SK-N-SH treated with all-trans-retinoic acid at 6 μM for 48 hours (cell line): ENCODE measurements at regions not wholly inside any gene's neighbourhood (a gene's known extent, or its start where the extent isn't known, plus 50 kb on each side); places are given as distances from the start of the nearest gene placed in this dataset.

Experiments
- ATAC-seq: fragments of 200-7000 bp; cut with Tn5 transposase; 3 replicates; pipeline ENCODE4 v1.9.1; 2020; ENCODE audit warnings: mild to moderate bottlenecking, moderate library complexity
- ARNTL ChIP-seq: fragments of 450-650 bp; formaldehyde crosslinking; IDR thresholded peaks from 2 replicates; pipeline ENCODE4 v1.5.0; 2020; ENCODE audit warnings: low read depth, mild to moderate bottlenecking, moderate library complexity, borderline replicate concordance
- BACH2 ChIP-seq: fragments of 250-450 bp; sonication (Bioruptor Pico); IDR thresholded peaks from 2 replicates; pipeline ENCODE4 v1.9.0; 2021; ENCODE audit warnings: mild to moderate bottlenecking, borderline replicate concordance
- CSDC2 ChIP-seq: fragments of 250-450 bp; sonication (Bioruptor Pico); IDR thresholded peaks from 2 replicates; pipeline ENCODE4 v1.5.0; 2020; ENCODE audit warnings: mild to moderate bottlenecking, moderate library complexity
- GLIS3 ChIP-seq: fragments of 250-450 bp; sonication (Bioruptor Pico); IDR thresholded peaks from 2 replicates; pipeline ENCODE4 v1.5.0; 2020; ENCODE audit warnings: mild to moderate bottlenecking, moderate library complexity
- ISL1 ChIP-seq: fragments of 250-450 bp; sonication (Bioruptor Pico); IDR thresholded peaks from 2 replicates; pipeline ENCODE4 v2.1.2; 2022; ENCODE audit warnings: mild to moderate bottlenecking, moderate library complexity
- OSR1 ChIP-seq: fragments of 250-450 bp; sonication (Bioruptor Pico); IDR thresholded peaks from 2 replicates; pipeline ENCODE4 v1.8.0; 2022; ENCODE audit warnings: moderate library complexity, mild to moderate bottlenecking, inconsistent platforms
- PATZ1 ChIP-seq: fragments of 250-450 bp; sonication (Bioruptor Pico); IDR thresholded peaks from 2 replicates; pipeline ENCODE4 v1.8.0; 2020; ENCODE audit warnings: mild to moderate bottlenecking, moderate library complexity, borderline replicate concordance
- PPARA ChIP-seq: fragments of 250-450 bp; sonication (Bioruptor Pico); IDR thresholded peaks from 2 replicates; pipeline ENCODE4 v1.5.0; 2020; ENCODE audit warnings: mild to moderate bottlenecking, borderline replicate concordance
- RARB ChIP-seq: fragments of 250-450 bp; sonication (Bioruptor Pico); IDR thresholded peaks from 2 replicates; pipeline ENCODE4 v1.8.0; 2021; ENCODE audit warnings: mild to moderate bottlenecking, moderate library complexity
- SNAI2 ChIP-seq: fragments of 250-450 bp; sonication (Bioruptor Pico); IDR thresholded peaks from 2 replicates; pipeline ENCODE4 v1.5.0; 2020; ENCODE audit warnings: mild to moderate bottlenecking, moderate library complexity
- TCF4 ChIP-seq: fragments of 250-450 bp; sonication (Bioruptor Pico); IDR thresholded peaks from 2 replicates; pipeline ENCODE4 v1.8.0; 2021; ENCODE audit warnings: mild to moderate bottlenecking, moderate library complexity, borderline replicate concordance
- TOX ChIP-seq: fragments of 250-450 bp; sonication (Bioruptor Pico); IDR thresholded peaks from 2 replicates; pipeline ENCODE4 v1.8.0; 2021; ENCODE audit warnings: mild to moderate bottlenecking, moderate library complexity, borderline replicate concordance
- ZC3H10 ChIP-seq: fragments of 250-450 bp; sonication (Bioruptor Pico); IDR thresholded peaks from 2 replicates; pipeline ENCODE4 v1.5.1; 2021; ENCODE audit warnings: mild to moderate bottlenecking, moderate library complexity
- ZFP3 ChIP-seq: fragments of 250-450 bp; sonication (Bioruptor Pico); IDR thresholded peaks from 2 replicates; pipeline ENCODE4 v1.5.0; 2020; ENCODE audit warnings: mild to moderate bottlenecking, moderate library complexity
- ZFP30 ChIP-seq: fragments of 450-650 bp; formaldehyde crosslinking; IDR thresholded peaks from 2 replicates; pipeline ENCODE4 v1.5.0; 2022; ENCODE audit warnings: mild to moderate bottlenecking, moderate library complexity
- ZNF565 ChIP-seq: fragments of 450-650 bp; formaldehyde crosslinking; conservative IDR thresholded peaks from 2 replicates; pipeline ENCODE4 v1.5.0; 2020; ENCODE audit warnings: low read depth, mild to moderate bottlenecking, moderate library complexity
- ZNF70 ChIP-seq: fragments of 450-650 bp; formaldehyde crosslinking; IDR thresholded peaks from 2 replicates; pipeline ENCODE4 v1.5.0; 2020; ENCODE audit warnings: mild to moderate bottlenecking, moderate library complexity
- ZNF8 ChIP-seq: fragments of 450-650 bp; formaldehyde crosslinking; IDR thresholded peaks from 2 replicates; pipeline ENCODE4 v1.5.0; 2020; ENCODE audit warnings: mild to moderate bottlenecking, moderate library complexity
- TF ChIP-seq, protein P1 (sequence below): fragments of 250-450 bp; sonication (Bioruptor Pico); IDR thresholded peaks from 2 replicates; pipeline ENCODE4 v1.5.1; 2021; ENCODE audit warnings: mild to moderate bottlenecking, moderate library complexity
- TF ChIP-seq, protein P2 (sequence below): fragments of 250-450 bp; sonication (Bioruptor Pico); IDR thresholded peaks from 2 replicates; pipeline ENCODE4 v1.5.1; 2020; ENCODE audit warnings: low read depth, mild to moderate bottlenecking, moderate library complexity
- TF ChIP-seq, protein P3 (sequence below): fragments of 250-450 bp; sonication (Bioruptor Pico); IDR thresholded peaks from 2 replicates; pipeline ENCODE4 v1.8.0; 2021; ENCODE audit warnings: low read depth, mild to moderate bottlenecking, moderate library complexity, borderline replicate concordance
- TF ChIP-seq, protein P4 (sequence below): fragments of 250-450 bp; sonication (Bioruptor Pico); IDR thresholded peaks from 2 replicates; pipeline ENCODE4 v1.5.0; 2020; ENCODE audit warnings: mild to moderate bottlenecking, moderate library complexity

GRCh38 chr4:15297344-15297743 lies 130.5 kb upstream of the C1QTNF7 start:
- no peak for ATAC-seq
- no peak for TF ChIP-seq CSDC2 (CRISPR knock-in tag)
- TF ChIP-seq GLIS3, result no peak
- no peak for TF ChIP-seq PPARA (CRISPR knock-in tag)
- TF ChIP-seq, protein P1, sequence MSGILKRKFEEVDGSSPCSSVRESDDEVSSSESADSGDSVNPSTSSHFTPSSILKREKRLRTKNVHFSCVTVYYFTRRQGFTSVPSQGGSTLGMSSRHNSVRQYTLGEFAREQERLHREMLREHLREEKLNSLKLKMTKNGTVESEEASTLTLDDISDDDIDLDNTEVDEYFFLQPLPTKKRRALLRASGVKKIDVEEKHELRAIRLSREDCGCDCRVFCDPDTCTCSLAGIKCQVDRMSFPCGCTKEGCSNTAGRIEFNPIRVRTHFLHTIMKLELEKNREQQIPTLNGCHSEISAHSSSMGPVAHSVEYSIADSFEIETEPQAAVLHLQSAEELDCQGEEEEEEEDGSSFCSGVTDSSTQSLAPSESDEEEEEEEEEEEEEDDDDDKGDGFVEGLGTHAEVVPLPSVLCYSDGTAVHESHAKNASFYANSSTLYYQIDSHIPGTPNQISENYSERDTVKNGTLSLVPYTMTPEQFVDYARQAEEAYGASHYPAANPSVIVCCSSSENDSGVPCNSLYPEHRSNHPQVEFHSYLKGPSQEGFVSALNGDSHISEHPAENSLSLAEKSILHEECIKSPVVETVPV (CRISPR knock-in tag), result no peak
- TF ChIP-seq ZNF8, result no peak
- no peak for TF ChIP-seq ZNF70 (CRISPR knock-in tag)

GRCh38 chr4:15299627-15300026 lies 128.2 kb upstream of the C1QTNF7 start:
- no peak for ATAC-seq

DNA sequence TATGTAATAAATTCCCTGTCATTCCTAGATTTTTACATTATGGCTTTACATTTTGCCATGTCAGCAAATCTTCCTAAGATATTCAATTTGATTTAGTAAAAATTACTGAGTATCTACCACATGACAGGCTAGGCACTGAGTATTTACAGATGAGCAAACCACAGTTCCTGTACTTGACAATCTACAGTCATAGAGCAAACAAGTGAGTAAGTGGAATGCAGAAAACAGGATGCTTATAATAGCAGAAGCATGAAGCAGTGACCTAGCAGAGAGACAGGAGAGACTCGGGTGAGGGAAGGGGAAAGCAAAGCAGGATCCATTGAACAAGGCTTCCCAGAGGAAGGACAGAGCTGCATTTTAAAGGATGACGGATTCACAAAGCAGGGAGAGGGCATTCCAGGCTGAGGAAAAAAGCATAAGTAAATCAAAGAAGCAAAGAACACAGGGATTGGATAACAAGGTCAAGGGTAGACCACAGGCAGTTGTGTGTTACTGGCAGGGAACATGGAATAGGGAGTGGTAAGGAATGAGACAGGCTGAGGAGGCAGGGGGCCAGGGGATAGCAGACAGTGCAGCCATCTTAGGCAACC lies 124.7 kb upstream of the C1QTNF7 start:
- peak; percentile 94 for ATAC-seq
- no peak for TF ChIP-seq ZFP30 (CRISPR knock-in tag)
- TF ChIP-seq ZNF565 (CRISPR knock-in tag), result no peak
- TF ChIP-seq, protein P1 (CRISPR knock-in tag), result no peak
- no peak for TF ChIP-seq PPARA (CRISPR knock-in tag)
- no peak for TF ChIP-seq SNAI2 (CRISPR knock-in tag)
- TF ChIP-seq BACH2 (CRISPR knock-in tag), result no peak
- TF ChIP-seq OSR1 (CRISPR knock-in tag), result no peak
- TF ChIP-seq TOX (CRISPR knock-in tag), result peak; percentile 86
- no peak for TF ChIP-seq TCF4
- no peak for TF ChIP-seq ZFP3 (CRISPR knock-in tag)
- no peak for TF ChIP-seq ZNF70 (CRISPR knock-in tag)

More at GRCh38 chr4:15299627-15300026, 128.2 kb upstream of the C1QTNF7 start:
- no peak for TF ChIP-seq PATZ1
- no peak for TF ChIP-seq ZNF8
- TF ChIP-seq RARB, result no peak
- TF ChIP-seq SNAI2 (CRISPR knock-in tag), result no peak
- TF ChIP-seq ZNF565 (CRISPR knock-in tag), result no peak
- no peak for TF ChIP-seq TOX (CRISPR knock-in tag)
- no peak for TF ChIP-seq ISL1 (CRISPR knock-in tag)
- TF ChIP-seq ZC3H10 (CRISPR knock-in tag), result no peak
- no peak for TF ChIP-seq OSR1 (CRISPR knock-in tag)
- TF ChIP-seq GLIS3, result no peak
- no peak for TF ChIP-seq ZNF70 (CRISPR knock-in tag)
- no peak for TF ChIP-seq CSDC2 (CRISPR knock-in tag)
- TF ChIP-seq ZFP3 (CRISPR knock-in tag), result no peak
- TF ChIP-seq ARNTL, result no peak
- no peak for TF ChIP-seq ZFP30 (CRISPR knock-in tag)
- no peak for TF ChIP-seq BACH2 (CRISPR knock-in tag)
- TF ChIP-seq, protein P2, sequence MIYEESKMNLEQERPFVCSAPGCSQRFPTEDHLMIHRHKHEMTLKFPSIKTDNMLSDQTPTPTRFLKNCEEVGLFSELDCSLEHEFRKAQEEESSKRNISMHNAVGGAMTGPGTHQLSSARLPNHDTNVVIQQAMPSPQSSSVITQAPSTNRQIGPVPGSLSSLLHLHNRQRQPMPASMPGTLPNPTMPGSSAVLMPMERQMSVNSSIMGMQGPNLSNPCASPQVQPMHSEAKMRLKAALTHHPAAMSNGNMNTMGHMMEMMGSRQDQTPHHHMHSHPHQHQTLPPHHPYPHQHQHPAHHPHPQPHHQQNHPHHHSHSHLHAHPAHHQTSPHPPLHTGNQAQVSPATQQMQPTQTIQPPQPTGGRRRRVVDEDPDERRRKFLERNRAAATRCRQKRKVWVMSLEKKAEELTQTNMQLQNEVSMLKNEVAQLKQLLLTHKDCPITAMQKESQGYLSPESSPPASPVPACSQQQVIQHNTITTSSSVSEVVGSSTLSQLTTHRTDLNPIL (CRISPR knock-in tag), result no peak
- TF ChIP-seq, protein P3, sequence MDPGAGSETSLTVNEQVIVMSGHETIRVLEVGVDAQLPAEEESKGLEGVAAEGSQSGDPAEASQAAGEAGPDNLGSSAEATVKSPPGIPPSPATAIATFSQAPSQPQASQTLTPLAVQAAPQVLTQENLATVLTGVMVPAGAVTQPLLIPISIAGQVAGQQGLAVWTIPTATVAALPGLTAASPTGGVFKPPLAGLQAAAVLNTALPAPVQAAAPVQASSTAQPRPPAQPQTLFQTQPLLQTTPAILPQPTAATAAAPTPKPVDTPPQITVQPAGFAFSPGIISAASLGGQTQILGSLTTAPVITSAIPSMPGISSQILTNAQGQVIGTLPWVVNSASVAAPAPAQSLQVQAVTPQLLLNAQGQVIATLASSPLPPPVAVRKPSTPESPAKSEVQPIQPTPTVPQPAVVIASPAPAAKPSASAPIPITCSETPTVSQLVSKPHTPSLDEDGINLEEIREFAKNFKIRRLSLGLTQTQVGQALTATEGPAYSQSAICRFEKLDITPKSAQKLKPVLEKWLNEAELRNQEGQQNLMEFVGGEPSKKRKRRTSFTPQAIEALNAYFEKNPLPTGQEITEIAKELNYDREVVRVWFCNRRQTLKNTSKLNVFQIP (CRISPR knock-in tag), result no peak
- TF ChIP-seq, protein P4, sequence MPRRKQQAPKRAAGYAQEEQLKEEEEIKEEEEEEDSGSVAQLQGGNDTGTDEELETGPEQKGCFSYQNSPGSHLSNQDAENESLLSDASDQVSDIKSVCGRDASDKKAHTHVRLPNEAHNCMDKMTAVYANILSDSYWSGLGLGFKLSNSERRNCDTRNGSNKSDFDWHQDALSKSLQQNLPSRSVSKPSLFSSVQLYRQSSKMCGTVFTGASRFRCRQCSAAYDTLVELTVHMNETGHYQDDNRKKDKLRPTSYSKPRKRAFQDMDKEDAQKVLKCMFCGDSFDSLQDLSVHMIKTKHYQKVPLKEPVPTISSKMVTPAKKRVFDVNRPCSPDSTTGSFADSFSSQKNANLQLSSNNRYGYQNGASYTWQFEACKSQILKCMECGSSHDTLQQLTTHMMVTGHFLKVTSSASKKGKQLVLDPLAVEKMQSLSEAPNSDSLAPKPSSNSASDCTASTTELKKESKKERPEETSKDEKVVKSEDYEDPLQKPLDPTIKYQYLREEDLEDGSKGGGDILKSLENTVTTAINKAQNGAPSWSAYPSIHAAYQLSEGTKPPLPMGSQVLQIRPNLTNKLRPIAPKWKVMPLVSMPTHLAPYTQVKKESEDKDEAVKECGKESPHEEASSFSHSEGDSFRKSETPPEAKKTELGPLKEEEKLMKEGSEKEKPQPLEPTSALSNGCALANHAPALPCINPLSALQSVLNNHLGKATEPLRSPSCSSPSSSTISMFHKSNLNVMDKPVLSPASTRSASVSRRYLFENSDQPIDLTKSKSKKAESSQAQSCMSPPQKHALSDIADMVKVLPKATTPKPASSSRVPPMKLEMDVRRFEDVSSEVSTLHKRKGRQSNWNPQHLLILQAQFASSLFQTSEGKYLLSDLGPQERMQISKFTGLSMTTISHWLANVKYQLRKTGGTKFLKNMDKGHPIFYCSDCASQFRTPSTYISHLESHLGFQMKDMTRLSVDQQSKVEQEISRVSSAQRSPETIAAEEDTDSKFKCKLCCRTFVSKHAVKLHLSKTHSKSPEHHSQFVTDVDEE (CRISPR knock-in tag), result no peak
- no peak for TF ChIP-seq PPARA (CRISPR knock-in tag)
- TF ChIP-seq, all 23 proteins: peak for 0
